ENCODE measurements at regions not wholly inside any gene's neighbourhood (a gene's known extent, or its start where the extent isn't known, plus 50 kb on each side); places are given as distances from the start of the nearest gene placed in this dataset.
A peak's percentile ranks its signal among the peaks of the same experiment; 100 is the strongest.
"Not testable (repeated sequence)": the region's sequence is repeated elsewhere in the genome, so short reads cannot be mapped to it uniquely, and the experiment has no call there.

GRCh38 chr7:97928844-97929243 lies 56.6 kb upstream of the ASNS start:
- not testable (repeated sequence) for DNase-seq

- peak; percentile 72 to 74 for DNase-seq
Measured at GRCh38 chr7:97927790-97928748, 55.9 kb upstream of the ASNS start.
